ENCODE measurements at regions not wholly inside any gene's neighbourhood (a gene's known extent, or its start where the extent isn't known, plus 50 kb on each side); places are given as distances from the start of the nearest gene placed in this dataset.

DNA sequence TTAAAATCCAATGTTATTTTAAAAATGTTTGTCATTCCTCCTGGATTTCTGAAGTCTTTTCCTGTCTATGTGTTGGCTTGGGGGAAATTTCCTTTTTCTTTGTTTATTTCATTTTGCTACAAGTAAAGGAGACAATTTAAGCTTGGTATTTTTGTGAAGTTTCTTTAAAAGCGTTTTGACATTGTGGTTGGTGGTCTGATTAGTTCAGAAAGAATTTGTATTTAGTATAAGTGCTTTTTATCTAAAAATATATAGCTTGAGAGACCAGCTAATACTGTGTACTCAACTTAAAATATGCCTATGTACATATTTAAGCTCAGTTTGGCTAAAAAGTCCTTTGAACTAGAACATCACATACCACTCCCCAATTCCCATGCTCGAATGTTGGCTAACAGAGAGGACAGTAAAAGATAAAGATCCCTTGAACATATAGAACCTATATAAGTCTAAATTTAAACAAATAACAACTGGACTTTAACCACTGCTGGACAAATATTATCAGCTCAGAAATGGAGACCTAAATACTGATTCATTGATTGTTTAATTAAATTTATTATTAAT lies 237.6 kb downstream of the TLE4 start:
- Histone ChIP-seq H3K27me3 (ENCODE audit: insufficient read depth, low read depth) (no peaks in the 10 kb centered on the region), H2AFZ (no peak overlapping the region), H3K79me2 (ENCODE audit: low read depth) (no peaks in the 10 kb centered on the region), H3K4me3 (no peak overlapping the region), H3K9me3 (ENCODE audit: insufficient read depth, low read depth) (no peaks in the 10 kb centered on the region; the same call in 1 of the 2 replicates), H3K27ac (no peak overlapping the region), H3K9me2 (ENCODE audit: insufficient read depth) (no peaks in the 10 kb centered on the region), H3K36me3 (ENCODE audit: low read depth) (no peaks in the 10 kb centered on the region), H3K4me1 (replicated peaks; ENCODE audit: insufficient read depth) (no peaks in the 10 kb centered on the region), H3K4me2 (no peak overlapping the region), H3F3A (ENCODE audit: insufficient read depth, low read depth) (no peaks in the 10 kb centered on the region), H4K20me1 (ENCODE audit: insufficient read depth) (no peaks in the 10 kb centered on the region)
- intact Hi-C loops (cut with micrococcal nuclease; ENCODE audit: unreplicated experiment) = no loop called here
- ChIA-PET CTCF (no interaction called here), POLR2A (ENCODE audit: unreplicated experiment) (no interaction called here)
- no TSS peak for BruUV-seq (replicated peaks)
- TF ChIP-seq EZH2 (IDR thresholded peaks at IDR 0.05; ENCODE audit: low read depth) = no peak
- TF ChIP-seq, protein P1, sequence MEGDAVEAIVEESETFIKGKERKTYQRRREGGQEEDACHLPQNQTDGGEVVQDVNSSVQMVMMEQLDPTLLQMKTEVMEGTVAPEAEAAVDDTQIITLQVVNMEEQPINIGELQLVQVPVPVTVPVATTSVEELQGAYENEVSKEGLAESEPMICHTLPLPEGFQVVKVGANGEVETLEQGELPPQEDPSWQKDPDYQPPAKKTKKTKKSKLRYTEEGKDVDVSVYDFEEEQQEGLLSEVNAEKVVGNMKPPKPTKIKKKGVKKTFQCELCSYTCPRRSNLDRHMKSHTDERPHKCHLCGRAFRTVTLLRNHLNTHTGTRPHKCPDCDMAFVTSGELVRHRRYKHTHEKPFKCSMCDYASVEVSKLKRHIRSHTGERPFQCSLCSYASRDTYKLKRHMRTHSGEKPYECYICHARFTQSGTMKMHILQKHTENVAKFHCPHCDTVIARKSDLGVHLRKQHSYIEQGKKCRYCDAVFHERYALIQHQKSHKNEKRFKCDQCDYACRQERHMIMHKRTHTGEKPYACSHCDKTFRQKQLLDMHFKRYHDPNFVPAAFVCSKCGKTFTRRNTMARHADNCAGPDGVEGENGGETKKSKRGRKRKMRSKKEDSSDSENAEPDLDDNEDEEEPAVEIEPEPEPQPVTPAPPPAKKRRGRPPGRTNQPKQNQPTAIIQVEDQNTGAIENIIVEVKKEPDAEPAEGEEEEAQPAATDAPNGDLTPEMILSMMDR (conservative IDR thresholded peaks at IDR 0.05) = no peak
- no peak for DNase-seq

DNA sequence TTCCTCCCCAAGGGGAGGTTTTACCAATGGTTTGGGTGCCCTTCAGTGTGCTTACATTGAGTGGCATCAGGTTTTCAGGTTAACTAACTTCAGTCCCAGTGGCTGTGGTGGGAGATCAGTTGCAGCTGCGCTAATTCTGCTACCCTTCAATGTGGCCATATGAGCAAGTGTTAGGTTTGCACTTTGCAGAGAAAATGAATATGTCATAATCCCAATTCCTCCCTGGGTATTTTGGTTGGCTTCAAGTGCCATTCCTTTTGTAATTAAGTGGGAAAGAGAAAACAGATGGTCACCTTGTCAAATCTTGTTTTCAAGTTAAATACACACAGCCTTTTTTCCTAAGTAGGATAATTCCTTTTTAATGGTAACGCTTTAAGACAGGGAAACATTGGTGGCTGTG lies 236.2 kb downstream of the TLE4 start:
- no peak overlapping the region for H3K27ac ChIP-seq
- H2AFZ ChIP-seq = no peak overlapping the region
- H3F3A ChIP-seq (ENCODE audit: insufficient read depth, low read depth) = no peaks in the 10 kb centered on the region
- H3K4me2 ChIP-seq = no peak overlapping the region
- no TSS peak for BruUV-seq (replicated peaks)
- CTCF ChIA-PET = no interaction called here
- no peak overlapping the region for H3K4me3 ChIP-seq
- no peak for DNase-seq
- TF ChIP-seq, protein P1 (conservative IDR thresholded peaks at IDR 0.05) = no peak
- TF ChIP-seq EZH2 (IDR thresholded peaks at IDR 0.05; ENCODE audit: low read depth) = no peak
- H3K36me3 ChIP-seq (ENCODE audit: low read depth) = no peaks in the 10 kb centered on the region
- no peaks in the 10 kb centered on the region for H4K20me1 ChIP-seq (ENCODE audit: insufficient read depth)
- no peaks in the 10 kb centered on the region for H3K79me2 ChIP-seq (ENCODE audit: low read depth)
- no peaks in the 10 kb centered on the region for H3K27me3 ChIP-seq (ENCODE audit: insufficient read depth, low read depth)
- POLR2A ChIA-PET (ENCODE audit: unreplicated experiment) = no interaction called here
- H3K4me1 ChIP-seq (replicated peaks; ENCODE audit: insufficient read depth) = no peaks in the 10 kb centered on the region
- intact Hi-C loops (cut with micrococcal nuclease; ENCODE audit: unreplicated experiment) = no loop called here
- H3K9me3 ChIP-seq (ENCODE audit: insufficient read depth, low read depth) = no peaks in the 10 kb centered on the region; the same call in 1 of the 2 replicates
- no peaks in the 10 kb centered on the region for H3K9me2 ChIP-seq (ENCODE audit: insufficient read depth)

DNA sequence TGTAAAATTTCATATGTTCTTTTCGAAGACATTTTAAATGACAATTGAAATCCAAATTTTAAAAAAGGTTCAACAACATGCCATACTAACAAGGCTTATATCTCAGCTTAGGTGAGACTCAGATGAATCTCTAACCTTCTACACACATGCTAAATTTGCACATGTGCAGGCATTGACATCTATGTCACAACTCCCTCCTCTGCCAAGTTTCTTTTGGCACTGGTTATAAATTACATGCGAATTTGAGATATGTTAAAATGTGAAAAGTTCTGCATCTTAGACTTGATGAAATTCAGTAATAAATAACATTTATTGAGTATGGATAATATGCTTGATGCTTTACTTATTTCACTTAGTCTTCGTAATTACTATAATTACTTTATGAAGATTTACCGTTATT lies 234.3 kb downstream of the TLE4 start:
- Histone ChIP-seq H3K4me2 (no peak overlapping the region), H3K4me3 (no peak overlapping the region), H4K20me1 (ENCODE audit: insufficient read depth) (no peaks in the 10 kb centered on the region), H3K79me2 (ENCODE audit: low read depth) (no peaks in the 10 kb centered on the region), H3K4me1 (replicated peaks; ENCODE audit: insufficient read depth) (no peaks in the 10 kb centered on the region), H3K27ac (no peak overlapping the region), H3K9me2 (ENCODE audit: insufficient read depth) (no peaks in the 10 kb centered on the region), H2AFZ (no peak overlapping the region), H3K9me3 (ENCODE audit: insufficient read depth, low read depth) (no peaks in the 10 kb centered on the region), H3K27me3 (ENCODE audit: insufficient read depth, low read depth) (no peaks in the 10 kb centered on the region), H3K36me3 (ENCODE audit: low read depth) (no peaks in the 10 kb centered on the region), H3F3A (ENCODE audit: insufficient read depth, low read depth) (no peaks in the 10 kb centered on the region)
- POLR2A ChIA-PET (ENCODE audit: unreplicated experiment) = no interaction called here
- TF ChIP-seq, protein P1 (conservative IDR thresholded peaks at IDR 0.05) = no peak
- no peak for TF ChIP-seq EZH2 (IDR thresholded peaks at IDR 0.05; ENCODE audit: low read depth)
- no TSS peak for BruUV-seq (replicated peaks)
- DNase-seq = no peak
- intact Hi-C loops (cut with micrococcal nuclease; ENCODE audit: unreplicated experiment) = no loop called here
- CTCF ChIA-PET = no interaction called here
